ENCODE measurements at regions not wholly inside any gene's neighbourhood (a gene's known extent, or its start where the extent isn't known, plus 50 kb on each side); places are given as distances from the start of the nearest gene placed in this dataset.

DNA sequence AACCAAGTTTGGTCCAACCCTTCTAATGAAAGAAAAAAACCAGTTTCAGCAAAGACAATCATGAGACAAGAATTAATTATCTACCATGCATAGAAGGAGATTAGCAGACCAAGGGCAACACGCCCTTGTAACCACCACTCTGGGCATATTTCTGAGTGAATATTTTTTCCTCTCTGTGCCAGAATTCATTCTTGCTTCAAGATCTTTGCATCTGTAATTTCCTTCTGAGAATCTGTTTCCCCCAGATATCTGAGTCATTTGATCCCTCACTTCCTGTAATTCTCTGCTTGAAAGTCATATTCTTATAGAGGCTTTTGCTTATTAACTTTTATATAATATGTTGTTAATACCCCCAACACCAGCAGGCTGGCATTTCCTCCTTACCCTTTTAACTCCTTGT, 243.7 kb downstream of the SLC16A7 start:
- H3K36me3 ChIP-seq (ENCODE audit: control insufficient read depth, insufficient read depth, low read length), result no peaks in the 10 kb centered on the region
- no peak overlapping the region for H3K4me3 ChIP-seq (ENCODE audit: low read depth, low read length)
- no peaks in the 10 kb centered on the region for H3K27me3 ChIP-seq (ENCODE audit: control insufficient read depth, insufficient read depth, low read length)
- DNase-seq (ENCODE audit: low read depth), result no peak
- TF ChIP-seq, protein P1, sequence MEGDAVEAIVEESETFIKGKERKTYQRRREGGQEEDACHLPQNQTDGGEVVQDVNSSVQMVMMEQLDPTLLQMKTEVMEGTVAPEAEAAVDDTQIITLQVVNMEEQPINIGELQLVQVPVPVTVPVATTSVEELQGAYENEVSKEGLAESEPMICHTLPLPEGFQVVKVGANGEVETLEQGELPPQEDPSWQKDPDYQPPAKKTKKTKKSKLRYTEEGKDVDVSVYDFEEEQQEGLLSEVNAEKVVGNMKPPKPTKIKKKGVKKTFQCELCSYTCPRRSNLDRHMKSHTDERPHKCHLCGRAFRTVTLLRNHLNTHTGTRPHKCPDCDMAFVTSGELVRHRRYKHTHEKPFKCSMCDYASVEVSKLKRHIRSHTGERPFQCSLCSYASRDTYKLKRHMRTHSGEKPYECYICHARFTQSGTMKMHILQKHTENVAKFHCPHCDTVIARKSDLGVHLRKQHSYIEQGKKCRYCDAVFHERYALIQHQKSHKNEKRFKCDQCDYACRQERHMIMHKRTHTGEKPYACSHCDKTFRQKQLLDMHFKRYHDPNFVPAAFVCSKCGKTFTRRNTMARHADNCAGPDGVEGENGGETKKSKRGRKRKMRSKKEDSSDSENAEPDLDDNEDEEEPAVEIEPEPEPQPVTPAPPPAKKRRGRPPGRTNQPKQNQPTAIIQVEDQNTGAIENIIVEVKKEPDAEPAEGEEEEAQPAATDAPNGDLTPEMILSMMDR (IDR thresholded peaks at IDR 0.05; ENCODE audit: insufficient read depth, low read length, poor library complexity, severe bottlenecking), result no peak

DNA sequence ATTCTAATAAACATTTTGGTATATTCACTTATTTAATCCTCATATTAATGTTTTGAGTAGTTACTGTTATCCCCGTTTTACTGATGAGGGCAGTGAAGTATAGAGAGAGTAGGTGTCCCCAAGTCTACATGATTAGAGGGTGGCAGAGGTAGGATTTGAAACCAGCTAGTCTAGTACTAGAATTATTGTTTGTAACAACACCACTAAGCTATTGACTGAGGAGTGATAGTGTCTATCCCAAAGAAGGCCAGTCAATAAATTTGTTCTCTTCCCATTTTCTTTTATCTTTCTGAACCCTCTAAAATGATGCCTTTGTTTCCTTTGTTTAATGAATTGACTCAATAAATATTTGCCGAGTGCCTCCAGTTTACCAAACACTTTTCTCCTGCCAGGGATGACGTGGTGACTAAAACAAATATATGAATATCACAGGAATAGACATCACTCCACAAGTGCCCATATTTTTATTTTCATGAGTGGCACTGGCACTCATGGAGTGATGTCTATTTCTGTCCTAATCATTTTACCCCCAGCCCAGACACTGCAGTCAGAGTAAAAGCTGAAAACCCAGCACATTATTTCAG, 247.5 kb downstream of the SLC16A7 start:
- Histone ChIP-seq H3K36me3 (ENCODE audit: control insufficient read depth, insufficient read depth, low read length) (no peaks in the 10 kb centered on the region), H3K27me3 (ENCODE audit: control insufficient read depth, insufficient read depth, low read length) (no peaks in the 10 kb centered on the region), H3K4me3 (ENCODE audit: low read depth, low read length) (no peak overlapping the region)
- TF ChIP-seq, protein P1 (IDR thresholded peaks at IDR 0.05; ENCODE audit: insufficient read depth, low read length, poor library complexity, severe bottlenecking), result no peak
- no peak for DNase-seq (ENCODE audit: low read depth)

DNA sequence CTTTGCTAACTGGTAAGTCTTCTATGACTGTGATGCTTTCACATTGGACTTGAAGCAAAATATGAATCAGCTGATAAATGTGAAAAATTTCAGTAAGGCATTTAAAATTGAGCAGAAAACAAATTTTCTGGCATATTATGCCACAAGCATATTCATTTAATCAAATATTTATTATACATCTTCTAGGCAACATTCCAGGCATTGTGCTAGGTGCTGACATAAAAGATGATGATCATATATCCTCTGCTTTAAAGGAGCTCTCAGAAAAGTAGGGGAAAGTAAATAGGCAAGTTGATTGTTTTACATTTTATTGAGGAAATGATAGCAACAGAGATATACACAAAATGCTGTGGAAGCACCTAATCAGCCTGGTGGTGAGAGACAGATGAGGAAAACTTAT, 248.9 kb downstream of the SLC16A7 start:
- no peak overlapping the region for H3K4me3 ChIP-seq (ENCODE audit: low read depth, low read length)
- DNase-seq (ENCODE audit: low read depth), result no peak
- TF ChIP-seq, protein P1 (IDR thresholded peaks at IDR 0.05; ENCODE audit: insufficient read depth, low read length, poor library complexity, severe bottlenecking), result no peak

DNA sequence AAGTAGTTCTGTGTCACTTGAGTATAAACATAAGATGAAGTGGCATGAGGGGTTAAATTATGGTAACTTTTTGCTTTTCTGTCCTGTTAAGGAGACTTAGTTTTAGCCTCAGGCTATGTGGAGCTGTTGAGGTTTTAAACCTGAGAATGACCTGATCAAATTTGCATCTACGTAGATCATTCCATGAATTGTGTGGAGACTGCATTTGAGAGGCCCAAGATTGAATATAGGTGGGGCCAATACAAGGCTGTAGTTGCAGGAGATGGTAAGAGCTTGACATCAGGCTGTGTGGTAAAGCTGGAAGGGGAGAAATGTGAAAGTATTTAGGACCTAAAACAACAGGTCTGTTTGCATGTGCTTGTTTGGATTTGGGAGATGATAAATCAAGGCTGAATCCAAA, 249.5 kb downstream of the SLC16A7 start:
- H3K4me3 ChIP-seq (ENCODE audit: low read depth, low read length), result no peak overlapping the region
- no peaks in the 10 kb centered on the region for H3K36me3 ChIP-seq (ENCODE audit: control insufficient read depth, insufficient read depth, low read length)
- TF ChIP-seq, protein P1 (IDR thresholded peaks at IDR 0.05; ENCODE audit: insufficient read depth, low read length, poor library complexity, severe bottlenecking), result no peak
- DNase-seq (ENCODE audit: low read depth), result no peak
- H3K27me3 ChIP-seq (ENCODE audit: control insufficient read depth, insufficient read depth, low read length), result no peaks in the 10 kb centered on the region

More for the DNA sequence above, 248.9 kb downstream of the SLC16A7 start:
- no peaks in the 10 kb centered on the region for H3K36me3 ChIP-seq (ENCODE audit: control insufficient read depth, insufficient read depth, low read length)
- H3K27me3 ChIP-seq (ENCODE audit: control insufficient read depth, insufficient read depth, low read length), result no peaks in the 10 kb centered on the region

DNA sequence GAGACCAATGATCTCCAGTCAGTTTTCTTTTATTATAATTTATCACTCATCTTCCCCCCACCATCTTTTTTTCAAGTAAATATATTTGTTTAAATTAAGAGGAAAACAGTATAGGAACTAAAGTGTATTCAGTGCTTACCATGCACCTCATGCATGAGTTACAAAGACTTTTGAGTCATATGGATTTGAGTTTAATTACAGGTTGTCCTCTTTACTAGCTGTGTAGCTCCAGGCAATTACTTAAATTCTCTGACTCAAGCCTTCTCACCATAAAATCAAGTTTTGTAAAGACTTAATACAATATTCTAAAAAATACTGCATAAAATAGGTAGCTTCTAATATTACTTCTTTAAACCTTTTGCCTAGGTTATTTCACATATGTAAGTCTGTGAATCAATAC, 251.3 kb downstream of the SLC16A7 start:
- Histone ChIP-seq H3K27me3 (ENCODE audit: control insufficient read depth, insufficient read depth, low read length) (no peaks in the 10 kb centered on the region), H3K36me3 (ENCODE audit: control insufficient read depth, insufficient read depth, low read length) (no peaks in the 10 kb centered on the region), H3K4me3 (ENCODE audit: low read depth, low read length) (no peak overlapping the region)
- TF ChIP-seq, protein P1 (IDR thresholded peaks at IDR 0.05; ENCODE audit: insufficient read depth, low read length, poor library complexity, severe bottlenecking), result no peak
- DNase-seq (ENCODE audit: low read depth), result no peak

DNA sequence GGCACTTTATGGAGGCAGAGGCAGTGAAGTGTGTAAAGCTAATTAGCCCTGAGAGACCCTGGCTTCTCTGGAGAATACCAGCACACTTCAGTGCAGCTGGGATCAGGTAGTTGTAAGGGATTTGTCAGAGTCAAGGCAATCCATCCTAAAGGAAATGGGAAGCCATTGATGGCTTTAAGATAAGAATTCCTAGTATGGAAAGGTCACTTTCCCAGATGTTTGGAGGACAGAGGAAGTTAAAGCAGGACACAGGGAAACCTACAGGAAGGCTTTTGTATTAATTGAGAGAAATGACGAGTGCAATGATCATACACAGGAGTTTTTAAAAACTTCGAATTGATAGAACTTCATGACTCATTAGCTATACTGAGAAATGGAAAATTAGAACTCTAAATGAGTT, 254.4 kb downstream of the SLC16A7 start:
- H3K4me3 ChIP-seq (ENCODE audit: low read depth, low read length), result no peak overlapping the region
- no peaks in the 10 kb centered on the region for H3K27me3 ChIP-seq (ENCODE audit: control insufficient read depth, insufficient read depth, low read length)
- TF ChIP-seq, protein P1 (IDR thresholded peaks at IDR 0.05; ENCODE audit: insufficient read depth, low read length, poor library complexity, severe bottlenecking), result no peak
- no peak for DNase-seq (ENCODE audit: low read depth)
- H3K36me3 ChIP-seq (ENCODE audit: control insufficient read depth, insufficient read depth, low read length), result no peaks in the 10 kb centered on the region

All from kidney epithelial cell (primary cell).